GM12878 (cell line): ENCODE measurements at regions not wholly inside any gene's neighbourhood (a gene's known extent, or its start where the extent isn't known, plus 50 kb on each side); places are given as distances from the start of the nearest gene placed in this dataset.

ENCODE experiments used
- ATAC-seq: fragments of 200-7000 bp; cut with Tn5 transposase; 3 replicates; pipeline ENCODE4 v1.9.1; 2020; ENCODE audit warnings: mild to moderate bottlenecking, moderate library complexity
- BruUV-seq: library from RNA; stranded (reverse); fragments of 400-500 nt; replicated peaks from 2 replicates; lab custom pipeline; 2021; lab: Mats Ljungman, UMichigan
- CTCF ChIA-PET: fragments of 300-600 bp; sonication (Branson Sonifier 250); formaldehyde crosslinking; extraction: SDS; loops from one replicate; lab custom pipeline; 2021; ENCODE audit warnings: inconsistent platforms; lab: Yijun Ruan, JAX
- POLR2A ChIA-PET: fragments of 350-600 bp; formaldehyde crosslinking; extraction: SDS; loops from one replicate; lab custom pipeline; 2021; ENCODE audit warnings: inconsistent platforms; lab: Charles Lee
- RAD21 ChIA-PET: fragments of 300-600 bp; sonication (Branson Sonifier 250); formaldehyde crosslinking; loops from one replicate; lab custom pipeline; 2023; ENCODE audit warnings: antibody characterized with exemption; ENCODE audit not compliant: unreplicated experiment; lab: Charles Lee
- SMC1A ChIA-PET: fragments of 300-600 bp; sonication (Branson Sonifier 250); formaldehyde crosslinking; loops from one replicate; lab custom pipeline; 2023; ENCODE audit not compliant: unreplicated experiment, uncharacterized antibody; lab: Charles Lee
- DNase-seq: peaks from one replicate; pipeline ENCODE4 v3.0.0-alpha.2; 2011; ENCODE audit warnings: low read depth, low spot score
- FAIRE-seq: peaks from 3 replicates; lab custom pipeline; 2011; peaks lifted over from hg19 to GRCh38; lab: Jason Lieb, UNC
- H2AFZ ChIP-seq: 2 replicates; pipeline ENCODE4 v1.6.0; 2011; ENCODE audit warnings: low read depth, low read length, control low read depth; ENCODE audit not compliant: control insufficient read depth
- H3K27ac ChIP-seq: 2 replicates; pipeline ENCODE4 v1.5.1; 2011; ENCODE audit warnings: control low read depth; ENCODE audit not compliant: control insufficient read depth, insufficient read depth
- H3K27me3 ChIP-seq, 2 experiments: replicated peaks in 1 of 2; 2 replicates each; pipeline versions ENCODE4 v1.6.0 to v1.6.1; 2011; ENCODE audit warnings: low read length in 1 of 2; ENCODE audit not compliant: control insufficient read depth in 2 of 2, insufficient read depth in 2 of 2
- H3K36me3 ChIP-seq, 2 experiments: 2 replicates each; pipeline ENCODE4 v1.5.1; 2011; ENCODE audit warnings: low read length in 1 of 2; ENCODE audit not compliant: control insufficient read depth in 2 of 2, insufficient read depth in 2 of 2
- H3K4me1 ChIP-seq: 2 replicates; pipeline ENCODE4 v1.6.1; 2011; ENCODE audit warnings: mild to moderate bottlenecking, low read length, moderate library complexity, mixed read lengths; ENCODE audit not compliant: control insufficient read depth, insufficient read depth
- H3K4me2 ChIP-seq: 2 replicates; pipeline ENCODE4 v1.6.0; 2011; ENCODE audit warnings: control low read depth; ENCODE audit not compliant: control insufficient read depth, insufficient read depth
- H3K4me3 ChIP-seq: fragments of 200-600 bp; sonication (generic); 2 replicates; pipeline ENCODE4 v1.5.1; 2016
- H3K79me2 ChIP-seq: 2 replicates; pipeline ENCODE4 v1.6.0; 2011; ENCODE audit warnings: low read length; ENCODE audit not compliant: control insufficient read depth, insufficient read depth
- H3K9ac ChIP-seq: 2 replicates; pipeline ENCODE4 v1.8.0; 2011; ENCODE audit warnings: low read length, control low read depth, mixed read lengths; ENCODE audit not compliant: control insufficient read depth, insufficient read depth
- H3K9me3 ChIP-seq: replicated peaks from 3 replicates; pipeline ENCODE4 v1.5.1; 2011; ENCODE audit warnings: mild to moderate bottlenecking, low read length; ENCODE audit not compliant: control insufficient read depth, insufficient read depth
- H4K20me1 ChIP-seq: 2 replicates; pipeline ENCODE4 v1.6.0; 2011; ENCODE audit not compliant: control insufficient read depth, insufficient read depth
- ATF2 ChIP-seq: IDR thresholded peaks from 2 replicates; pipeline ENCODE4 v1.6.1; 2012; ENCODE audit warnings: low read length, inconsistent platforms
- ATF7 ChIP-seq: fragments of 450-650 bp; IDR thresholded peaks from 2 replicates; pipeline ENCODE4 v1.6.1; 2016; ENCODE audit warnings: low read depth, mild to moderate bottlenecking
- BCL11A ChIP-seq: IDR thresholded peaks from 2 replicates; pipeline ENCODE4 v1.6.1; 2011; ENCODE audit warnings: low read depth, low read length
- EED ChIP-seq: sonication (generic); IDR thresholded peaks from 2 replicates; pipeline ENCODE4 v1.6.1; 2016; ENCODE audit warnings: antibody characterized with exemption, low read depth
- ELK1 ChIP-seq: IDR thresholded peaks from 2 replicates; pipeline ENCODE4 v1.6.1; 2012; ENCODE audit warnings: low read depth, low read length, improper control_type of control experiment
- FOXK2 ChIP-seq: fragments of 450-650 bp; IDR thresholded peaks from 2 replicates; pipeline ENCODE4 v1.6.1; 2017; ENCODE audit warnings: mild to moderate bottlenecking, moderate library complexity
- HDAC6 ChIP-seq: fragments of 200-600 bp; sonication (generic); IDR thresholded peaks from one replicate; pipeline ENCODE4 v1.8.0; 2017; ENCODE audit warnings: antibody characterized with exemption; ENCODE audit not compliant: unreplicated experiment
- IKZF1 ChIP-seq: fragments of 450-650 bp; conservative IDR thresholded peaks from 2 replicates; pipeline ENCODE4 v1.6.1; 2017; ENCODE audit warnings: antibody characterized with exemption, mild to moderate bottlenecking
- IKZF2 ChIP-seq, 2 experiments: fragments of 450-650 bp; IDR thresholded peaks; 2 replicates each; pipeline ENCODE4 v1.6.1; 2017; ENCODE audit warnings: mild to moderate bottlenecking in 2 of 2, moderate library complexity in 2 of 2
- IRF4 ChIP-seq: IDR thresholded peaks from 2 replicates; pipeline ENCODE4 v1.6.1; 2011; ENCODE audit warnings: low read depth, low read length
- MXI1 ChIP-seq: fragments of 150-350 bp; IDR thresholded peaks from 2 replicates; pipeline ENCODE4 v1.6.1; 2011; ENCODE audit warnings: low read depth, mild to moderate bottlenecking, inconsistent platforms, low read length, improper control_type of control experiment
- RAD21 ChIP-seq: IDR thresholded peaks from 2 replicates; pipeline ENCODE4 v1.6.1; 2011; ENCODE audit warnings: mild to moderate bottlenecking, low read depth, low read length, moderate library complexity; ENCODE audit not compliant: insufficient read depth
- RBBP5 ChIP-seq: fragments of 200-600 bp; sonication (generic); conservative IDR thresholded peaks from 2 replicates; pipeline ENCODE4 v1.6.1; 2016
- RUNX3 ChIP-seq: IDR thresholded peaks from 2 replicates; pipeline ENCODE4 v1.6.1; 2012; ENCODE audit warnings: low read length, inconsistent platforms
- WRNIP1 ChIP-seq: IDR thresholded peaks from 2 replicates; pipeline ENCODE4 v1.6.1; 2011; ENCODE audit warnings: low read depth, low read length, improper control_type of control experiment, borderline replicate concordance
- ZNF622 ChIP-seq: fragments of 450-650 bp; IDR thresholded peaks from 2 replicates; pipeline ENCODE4 v1.6.1; 2017; ENCODE audit warnings: mild to moderate bottlenecking, inconsistent platforms
- WGBS: methylation state at CpG from one replicate; pipeline ENCODE4 v1.1.6; 2016; ENCODE audit warnings: low lambda C conversion rate; ENCODE audit not compliant: insufficient replicate concordance, insufficient coverage; ENCODE audit errors: missing lambda C conversion rate; 5-methylcytosine and 5-hydroxymethylcytosine counted together
- in situ Hi-C: fragments of 300-500 bp; cut with MboI; formaldehyde crosslinking; loops from 9 replicates; pipeline ENCODE4 v1.14.3; 2018; ENCODE audit warnings: mixed read lengths
- intact Hi-C: fragments of 100-400 bp; cut with micrococcal nuclease; formaldehyde crosslinking; loops from one replicate; pipeline ENCODE4 v1.14.2; 2022; ENCODE audit not compliant: unreplicated experiment
- TF ChIP-seq, protein P1 (sequence below): fragments of 150-350 bp; IDR thresholded peaks from 2 replicates; pipeline ENCODE4 v1.6.1; 2016; ENCODE audit warnings: low read depth, low read length

DNA sequence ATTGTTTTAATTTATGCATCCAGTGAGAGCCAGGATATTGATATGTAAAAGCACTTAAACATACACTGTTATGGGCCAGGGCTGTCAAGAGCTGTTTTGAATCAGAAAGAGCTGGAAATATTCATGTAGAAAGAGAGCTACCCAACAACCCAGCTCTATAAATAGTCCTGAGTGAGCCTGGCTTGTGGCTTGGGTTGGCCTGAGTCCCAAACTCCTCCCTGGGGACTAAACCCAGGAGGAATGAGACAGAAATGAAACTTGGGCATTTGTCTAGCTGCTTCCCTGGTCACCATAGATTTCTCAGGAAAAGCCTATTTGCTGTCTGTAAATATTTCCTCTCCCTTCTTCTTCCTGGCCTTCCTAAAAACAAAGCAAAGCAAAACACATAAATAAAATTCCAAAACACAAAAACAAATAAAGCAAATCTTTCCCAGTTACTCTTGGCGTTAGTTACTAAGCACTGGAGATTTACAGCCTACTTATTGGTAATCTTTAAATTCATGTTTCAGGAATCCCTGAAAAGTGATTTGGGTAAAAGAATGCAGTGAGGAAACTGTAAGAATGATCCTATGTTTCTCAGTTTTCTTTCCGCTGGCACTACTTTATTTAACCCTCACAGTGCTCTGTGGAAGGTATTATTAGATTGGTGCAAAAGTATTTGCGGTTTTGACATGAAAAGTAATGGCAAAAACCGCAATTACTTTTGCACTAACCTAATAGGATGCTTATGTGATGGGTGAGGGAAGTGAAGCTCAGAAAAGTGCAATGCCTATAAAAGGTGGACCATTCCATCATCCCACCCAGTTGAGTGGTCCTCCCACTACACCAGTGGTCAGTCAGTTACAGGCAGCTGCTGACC is 111.8 kb downstream of the CARTPT start (continued):
- TF ChIP-seq, protein P1, sequence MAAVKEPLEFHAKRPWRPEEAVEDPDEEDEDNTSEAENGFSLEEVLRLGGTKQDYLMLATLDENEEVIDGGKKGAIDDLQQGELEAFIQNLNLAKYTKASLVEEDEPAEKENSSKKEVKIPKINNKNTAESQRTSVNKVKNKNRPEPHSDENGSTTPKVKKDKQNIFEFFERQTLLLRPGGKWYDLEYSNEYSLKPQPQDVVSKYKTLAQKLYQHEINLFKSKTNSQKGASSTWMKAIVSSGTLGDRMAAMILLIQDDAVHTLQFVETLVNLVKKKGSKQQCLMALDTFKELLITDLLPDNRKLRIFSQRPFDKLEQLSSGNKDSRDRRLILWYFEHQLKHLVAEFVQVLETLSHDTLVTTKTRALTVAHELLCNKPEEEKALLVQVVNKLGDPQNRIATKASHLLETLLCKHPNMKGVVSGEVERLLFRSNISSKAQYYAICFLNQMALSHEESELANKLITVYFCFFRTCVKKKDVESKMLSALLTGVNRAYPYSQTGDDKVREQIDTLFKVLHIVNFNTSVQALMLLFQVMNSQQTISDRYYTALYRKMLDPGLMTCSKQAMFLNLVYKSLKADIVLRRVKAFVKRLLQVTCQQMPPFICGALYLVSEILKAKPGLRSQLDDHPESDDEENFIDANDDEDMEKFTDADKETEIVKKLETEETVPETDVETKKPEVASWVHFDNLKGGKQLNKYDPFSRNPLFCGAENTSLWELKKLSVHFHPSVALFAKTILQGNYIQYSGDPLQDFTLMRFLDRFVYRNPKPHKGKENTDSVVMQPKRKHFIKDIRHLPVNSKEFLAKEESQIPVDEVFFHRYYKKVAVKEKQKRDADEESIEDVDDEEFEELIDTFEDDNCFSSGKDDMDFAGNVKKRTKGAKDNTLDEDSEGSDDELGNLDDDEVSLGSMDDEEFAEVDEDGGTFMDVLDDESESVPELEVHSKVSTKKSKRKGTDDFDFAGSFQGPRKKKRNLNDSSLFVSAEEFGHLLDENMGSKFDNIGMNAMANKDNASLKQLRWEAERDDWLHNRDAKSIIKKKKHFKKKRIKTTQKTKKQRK = no peak
- no peak for TF ChIP-seq IRF4

DNA sequence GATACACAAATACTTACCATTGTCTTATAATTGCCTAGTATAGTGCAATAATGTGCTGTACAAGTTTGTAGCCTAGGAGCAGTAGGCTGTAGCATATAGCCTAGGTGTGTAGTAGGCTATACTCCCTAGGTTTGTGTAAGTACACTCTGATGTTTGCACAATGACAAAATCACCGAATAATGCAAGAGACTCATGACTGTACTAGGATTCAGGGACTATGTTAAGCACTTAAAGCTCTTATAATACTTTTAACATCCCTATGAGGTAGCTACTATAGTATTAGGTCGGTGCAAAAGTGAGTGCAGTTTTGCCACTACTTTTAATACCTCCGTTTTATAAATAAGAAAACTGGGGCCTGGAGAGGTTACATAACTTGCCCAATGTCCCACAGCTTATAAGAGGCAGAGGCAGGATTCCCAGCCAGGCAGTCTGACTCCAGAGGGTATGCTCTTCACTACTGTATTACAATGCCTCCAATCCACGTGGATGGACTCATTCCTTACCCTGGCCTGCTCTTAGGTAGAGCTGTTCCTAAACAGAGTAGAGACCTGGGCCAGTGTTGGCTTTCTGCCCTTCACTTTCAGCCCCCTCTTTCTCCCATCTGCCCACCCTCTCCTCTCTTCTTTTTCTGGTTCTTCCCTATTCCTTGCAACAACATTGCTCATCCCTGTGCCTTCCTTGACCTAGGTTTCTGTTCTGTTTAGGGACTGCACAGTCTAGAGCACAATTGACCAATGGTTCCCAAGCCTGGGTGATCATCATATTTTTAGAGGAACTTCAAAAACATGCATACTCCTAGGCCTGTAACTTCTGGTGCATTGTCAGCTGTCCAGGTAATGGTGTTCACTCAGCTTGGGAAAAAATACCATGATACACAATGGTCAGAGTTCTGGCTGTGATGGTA is 114.0 kb downstream of the CARTPT start:
- ATAC-seq = no peak
- intact Hi-C loops = no loop called here
- Histone ChIP-seq H3K4me3 (no peak overlapping the region), H3K4me2 (no peak overlapping the region), H3K9me3 (no peaks in the 10 kb centered on the region; the same call in 2 of the 3 replicates), H3K79me2 (no peaks in the 10 kb centered on the region), H3K27me3 (no peaks in the 10 kb centered on the region), H2AFZ (no peak overlapping the region), H3K4me1 (no peaks in the 10 kb centered on the region), H3K27ac (no peak overlapping the region), H4K20me1 (no peaks in the 10 kb centered on the region), H3K36me3 (no peaks in the 10 kb centered on the region), H3K9ac (no peak overlapping the region)
- DNase-seq = no peak
- RAD21 ChIA-PET = no interaction called here
- FAIRE-seq = no peak
- 19% methylated on average over 4 of the region's 4 CpGs for WGBS
- in situ Hi-C loops = no loop called here
- POLR2A ChIA-PET = no interaction called here
- SMC1A ChIA-PET = interaction anchor here (0.5 kb wide), 1 partner anchor 108 kb away, joined by 3 read pairs; no protein-coding TSS in a partner anchor
- BruUV-seq = no TSS peak
- CTCF ChIA-PET = no interaction called here
- TF ChIP-seq IKZF2 (IDR thresholded peaks at IDR 0.05) (no peak), ZNF622 (no peak), ELK1 (no peak), FOXK2 (no peak), RBBP5 (no peak), EED (no peak), RUNX3 (no peak), WRNIP1 (no peak), RAD21 (no peak), HDAC6 (no peak), ATF7 (no peak), BCL11A (no peak), ATF2 (no peak), IKZF1 (no peak), MXI1 (no peak)
